Inflammatory macrophage (primary cell): ENCODE measurements at regions not wholly inside any gene's neighbourhood (a gene's known extent, or its start where the extent isn't known, plus 50 kb on each side); places are given as distances from the start of the nearest gene placed in this dataset.

Experiments
- DNase-seq, 2 donors: peaks; one replicate each; pipeline ENCODE4 v3.0.0-alpha.2; 2020 to 2022

- no peak for DNase-seq
Measured at GRCh38 chr14:66117600-66117999, 368.6 kb upstream of the CCDC196 start.

GRCh38 chr14:66119606-66120231 is 366.5 kb upstream of the CCDC196 start:
- no peak for DNase-seq

DNA sequence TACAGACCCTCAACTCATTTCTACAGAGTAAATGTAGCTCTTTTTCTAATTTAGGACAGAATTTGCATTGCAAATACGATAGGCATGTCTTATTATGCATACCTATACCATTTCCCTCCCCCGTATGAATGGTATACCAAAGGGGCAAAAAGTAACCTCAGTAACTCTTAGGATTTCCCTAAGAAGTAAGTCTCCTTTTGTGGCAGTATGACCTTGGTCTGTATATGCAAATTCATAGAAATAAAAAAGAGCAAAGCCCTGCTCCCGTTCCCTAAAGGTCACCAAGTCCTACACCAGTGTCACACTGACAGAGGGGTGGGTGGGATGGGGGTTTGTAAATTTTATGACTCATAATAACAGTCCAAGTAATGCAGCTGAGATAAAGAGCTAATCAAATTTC is 365.8 kb upstream of the CCDC196 start:
- DNase-seq = no peak

DNA sequence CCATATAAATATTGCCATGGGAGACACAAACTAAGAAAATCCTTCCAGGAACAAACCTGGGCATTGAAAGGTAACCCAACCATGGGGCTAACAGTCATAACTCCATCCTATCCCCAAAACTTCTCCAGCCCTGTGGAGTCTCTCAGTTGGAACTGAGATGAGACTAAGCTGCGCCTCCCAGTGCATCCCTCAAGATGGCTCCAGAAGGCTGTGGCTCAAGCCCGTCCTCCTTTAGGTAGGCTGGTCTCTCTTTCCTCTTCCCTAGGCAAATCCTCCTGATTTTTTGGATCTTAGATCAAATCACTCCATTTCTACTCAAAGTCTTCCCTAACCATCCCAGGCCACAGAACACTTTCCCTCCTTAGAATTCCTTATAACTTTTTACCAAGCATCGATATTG is 364.3 kb upstream of the CCDC196 start:
- DNase-seq = no peak

DNA sequence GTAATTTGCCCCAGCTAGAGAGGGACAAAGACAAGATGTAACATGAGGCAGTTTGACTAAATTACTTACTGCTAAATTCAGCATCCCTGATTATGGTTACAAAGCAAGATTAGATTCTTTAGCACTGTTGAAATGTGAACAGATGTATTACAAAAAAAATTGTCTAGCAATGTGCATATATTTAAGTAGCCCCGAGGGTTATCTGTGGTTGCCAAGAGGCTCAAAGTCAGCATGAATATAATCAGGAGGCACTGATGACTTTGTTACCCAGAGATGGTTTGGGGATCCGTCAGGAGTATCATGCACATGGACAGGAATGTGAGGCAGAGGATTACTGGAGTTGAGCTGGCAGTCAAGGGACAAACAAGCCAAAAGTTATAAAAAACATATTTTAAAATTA is 356.9 kb upstream of the CCDC196 start:
- no peak for DNase-seq

DNA sequence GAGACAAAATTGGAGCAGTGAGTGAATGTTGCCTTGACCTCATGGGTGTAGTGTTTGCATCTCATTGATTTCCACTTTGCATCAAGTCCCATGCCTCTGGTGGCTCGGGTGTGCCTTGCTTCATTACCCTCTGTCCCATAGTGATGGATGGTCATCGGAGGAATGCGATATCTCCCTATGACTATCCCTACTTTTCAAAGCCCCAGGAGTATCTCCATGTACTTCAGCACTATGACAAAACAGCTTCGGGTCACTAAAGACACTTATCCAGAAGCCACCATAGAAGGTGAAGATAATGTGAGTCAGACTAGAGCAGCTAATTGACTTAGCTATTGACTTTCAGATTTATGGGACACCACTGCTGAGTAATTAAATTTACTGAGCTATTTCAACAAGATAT is 355.1 kb upstream of the CCDC196 start:
- DNase-seq = no peak

GRCh38 chr14:66133666-66134065 is 352.5 kb upstream of the CCDC196 start:
- DNase-seq = no peak

GRCh38 chr14:66135831-66136230 is 350.3 kb upstream of the CCDC196 start:
- no peak for DNase-seq

DNA sequence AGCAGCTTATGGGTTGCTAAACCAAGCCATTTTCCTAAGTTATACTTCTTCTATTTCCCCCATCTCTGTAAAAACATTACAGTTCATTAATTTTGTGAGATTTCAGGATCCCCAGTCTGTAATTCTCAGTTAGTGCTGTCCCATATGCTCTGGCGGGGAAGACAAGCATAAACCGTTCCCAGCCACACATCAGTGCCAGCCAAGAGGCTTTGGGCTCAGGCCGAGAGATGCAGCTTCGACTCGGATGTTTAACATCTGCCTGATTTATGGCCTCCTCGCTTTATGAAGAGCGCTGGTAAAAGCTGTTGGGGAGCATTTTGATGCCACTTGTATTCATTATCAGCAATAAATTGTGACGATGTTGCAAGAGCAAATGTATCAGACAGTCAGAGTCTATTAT is 349.1 kb upstream of the CCDC196 start:
- DNase-seq = no peak

DNA sequence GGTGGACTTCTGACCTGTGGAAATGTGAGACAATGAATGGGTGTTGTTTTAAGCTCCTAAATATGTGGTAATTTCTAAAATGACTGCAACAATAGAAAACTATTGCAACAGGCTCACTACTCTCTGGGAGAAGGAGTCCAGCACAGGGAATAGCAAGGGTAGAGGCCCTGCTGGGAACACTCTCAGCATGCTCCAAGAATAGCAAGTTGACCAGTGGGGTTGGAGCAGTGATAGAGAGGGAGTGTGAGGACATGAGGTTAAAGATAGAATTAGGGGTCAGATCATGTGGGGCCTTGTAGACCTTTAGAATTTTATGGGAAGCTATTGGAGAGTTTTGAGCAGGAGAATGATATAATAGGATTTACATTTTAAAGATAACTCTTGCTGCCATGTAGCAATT is 346.7 kb upstream of the CCDC196 start:
- no peak for DNase-seq

GRCh38 chr14:66140213-66140918 is 345.8 kb upstream of the CCDC196 start:
- peak; percentile 4 to 38 for DNase-seq

DNA sequence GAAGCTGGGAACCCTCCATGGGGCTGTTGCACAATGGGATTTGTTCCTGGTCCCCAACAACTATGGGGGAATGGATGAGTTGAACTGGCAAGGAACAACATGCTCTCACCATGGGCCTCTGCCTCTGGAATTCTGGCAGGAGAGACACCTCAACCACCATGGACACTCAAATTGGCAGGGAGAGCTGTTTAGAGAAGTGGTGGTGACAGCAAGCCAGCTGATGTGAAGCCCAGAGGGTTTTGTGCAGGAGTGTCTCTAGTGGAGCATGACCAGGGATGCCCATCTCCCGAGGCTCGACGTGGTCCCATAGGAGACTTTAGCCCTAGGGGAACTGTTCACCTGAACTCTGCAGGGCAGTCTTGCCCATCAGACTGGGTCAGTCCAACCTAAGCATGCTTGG is 345.2 kb upstream of the CCDC196 start:
- DNase-seq = no peak

- no peak for DNase-seq
Measured at GRCh38 chr14:66141733-66142132, 344.4 kb upstream of the CCDC196 start.

GRCh38 chr14:66143387-66144112 is 342.6 kb upstream of the CCDC196 start:
- no peak for DNase-seq

DNA sequence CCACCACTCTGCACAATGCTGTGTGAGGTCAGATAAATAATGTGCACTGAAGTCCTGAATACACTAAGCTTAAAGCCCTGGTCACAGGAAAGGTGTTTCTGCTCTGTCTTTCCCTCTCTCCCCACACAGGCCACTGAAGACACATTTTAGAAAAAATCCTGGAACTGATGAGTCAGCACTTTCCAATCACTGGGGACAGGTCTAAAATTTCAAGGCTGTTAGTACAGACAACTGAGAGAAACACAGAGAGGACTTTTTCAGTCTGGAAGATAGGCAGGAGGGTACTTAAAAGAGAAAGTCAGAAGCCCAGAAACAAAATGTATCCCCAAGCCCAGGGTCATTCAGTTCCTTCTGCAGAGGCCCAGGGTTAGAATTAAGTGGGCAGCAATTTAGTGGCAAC is 333.9 kb upstream of the CCDC196 start:
- DNase-seq = no peak

DNA sequence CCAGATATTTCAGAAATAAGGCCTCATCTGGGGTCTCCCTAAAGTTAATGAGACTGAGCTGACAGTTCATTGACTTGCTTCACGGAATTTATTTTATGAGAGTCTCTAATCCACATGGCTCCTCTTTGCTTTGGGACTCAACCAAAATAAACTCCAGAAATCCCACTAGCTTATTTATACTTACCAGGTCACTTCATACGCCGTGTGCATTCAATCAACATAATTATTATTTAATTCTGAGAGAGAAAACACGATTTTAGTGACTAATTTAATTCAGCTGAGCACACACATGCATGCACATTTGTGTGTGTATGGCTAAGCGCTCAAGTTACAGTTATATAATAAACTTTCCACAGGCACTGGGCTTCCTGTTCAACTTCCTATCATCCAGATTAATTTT is 333.4 kb upstream of the CCDC196 start:
- no peak for DNase-seq

GRCh38 chr14:66163023-66163422 is 323.1 kb upstream of the CCDC196 start:
- DNase-seq = no peak

DNA sequence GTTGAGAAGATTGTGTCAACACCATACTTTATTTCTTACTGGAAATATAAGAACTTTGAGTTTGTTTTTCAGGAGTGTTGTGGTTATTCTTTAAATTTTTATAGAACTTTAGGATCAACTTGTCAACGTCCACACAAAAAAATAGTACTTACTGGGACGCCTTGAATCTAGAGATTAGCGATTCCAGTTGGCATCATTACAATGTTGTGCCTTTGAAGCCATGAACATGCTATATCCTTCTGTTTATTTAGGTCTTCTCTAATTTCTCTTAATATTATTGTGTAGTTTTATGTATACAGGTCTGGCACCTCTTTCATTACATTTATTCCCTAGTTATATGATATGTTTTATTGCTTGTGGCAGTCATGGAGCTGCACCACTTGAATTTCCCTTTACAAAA is 320.8 kb upstream of the CCDC196 start:
- no peak for DNase-seq

- no peak for DNase-seq
Measured at GRCh38 chr14:66174453-66174891, 311.7 kb upstream of the CCDC196 start.

DNA sequence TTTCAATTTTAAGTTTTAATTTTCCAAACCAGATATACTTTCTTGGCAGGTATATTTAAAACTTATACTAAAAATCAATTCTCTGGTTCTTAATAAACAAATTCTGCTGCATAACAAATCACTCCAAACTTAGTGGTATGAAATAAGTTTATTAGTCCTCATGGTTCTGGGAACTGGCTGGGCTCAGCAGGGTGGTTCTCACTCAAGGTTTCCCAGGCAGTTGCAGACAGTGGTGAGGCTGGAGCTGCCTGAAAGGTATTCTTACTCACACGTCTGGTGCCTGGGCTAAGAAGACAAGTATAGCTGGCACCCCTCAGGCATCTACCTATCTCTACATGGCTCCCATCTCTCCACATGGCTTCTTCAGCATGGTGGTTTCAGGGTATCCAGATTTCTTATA is 308.2 kb upstream of the CCDC196 start:
- DNase-seq = no peak

- DNase-seq = no peak
Measured at GRCh38 chr14:66196670-66197069, 289.5 kb upstream of the CCDC196 start.

GRCh38 chr14:66197276-66197675 is 288.9 kb upstream of the CCDC196 start:
- DNase-seq = no peak

DNA sequence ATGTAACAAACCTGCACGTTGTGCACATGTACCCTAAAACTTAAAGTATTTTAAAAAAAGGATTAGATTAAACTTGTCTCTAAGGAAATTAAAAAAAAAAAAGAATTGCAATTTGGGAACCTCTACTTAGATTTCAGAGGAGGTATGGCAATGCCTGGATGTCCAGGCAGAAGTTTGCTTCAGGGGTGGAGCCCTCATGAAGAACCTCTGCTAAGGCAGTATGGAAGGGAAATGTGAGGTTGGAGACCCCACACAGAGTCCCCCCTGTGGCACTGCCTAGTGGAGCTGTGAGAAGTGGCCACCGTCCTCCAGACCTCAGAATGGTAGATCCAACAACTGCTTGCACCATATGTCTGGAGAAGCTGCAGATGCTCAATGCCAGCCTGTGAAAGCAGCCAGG is 279.6 kb upstream of the CCDC196 start:
- no peak for DNase-seq

- no peak for DNase-seq
Measured at GRCh38 chr14:66216763-66217162, 269.4 kb upstream of the CCDC196 start.
